ENCODE measurements at regions not wholly inside any gene's neighbourhood (a gene's known extent, or its start where the extent isn't known, plus 50 kb on each side); places are given as distances from the start of the nearest gene placed in this dataset.
"Not testable (repeated sequence)": the region's sequence is repeated elsewhere in the genome, so short reads cannot be mapped to it uniquely, and the experiment has no call there.

GRCh38 chr2:111514138-111514537 lies 369.9 kb downstream of the ANAPC1 start:
- not testable (repeated sequence) for DNase-seq

DNA sequence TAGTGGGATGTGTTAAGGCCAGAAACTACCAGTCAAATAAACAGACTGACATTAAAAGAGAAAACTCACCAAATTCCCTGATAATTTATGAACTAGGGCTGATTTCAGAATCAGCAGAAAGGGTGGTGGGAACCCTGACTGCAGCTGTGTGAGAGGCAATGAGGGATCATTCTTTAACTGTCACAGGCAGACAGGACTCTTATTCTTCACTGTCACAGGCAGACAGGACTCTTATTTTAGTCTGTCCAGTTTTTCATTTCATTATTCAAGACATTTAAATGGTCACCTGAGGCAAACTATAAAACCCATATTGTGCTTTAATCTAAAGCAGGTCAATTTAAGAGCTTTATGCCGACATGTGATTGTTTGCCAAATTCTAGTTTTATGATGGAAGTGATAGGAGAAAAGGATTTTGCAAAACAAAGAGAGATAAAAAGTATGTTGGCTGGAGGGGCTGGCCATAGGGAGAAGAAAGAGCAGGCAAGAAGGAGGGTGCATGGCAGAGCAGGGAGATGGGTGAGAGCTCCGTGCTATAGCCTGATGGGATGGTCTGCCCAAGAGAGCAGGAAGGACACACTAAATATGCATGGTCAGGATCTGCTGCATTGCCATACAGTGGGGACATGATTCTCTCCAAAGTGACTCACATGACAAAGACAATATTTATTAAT lies 366.8 kb downstream of the ANAPC1 start:
- DNase-seq, result not testable (repeated sequence)

DNA sequence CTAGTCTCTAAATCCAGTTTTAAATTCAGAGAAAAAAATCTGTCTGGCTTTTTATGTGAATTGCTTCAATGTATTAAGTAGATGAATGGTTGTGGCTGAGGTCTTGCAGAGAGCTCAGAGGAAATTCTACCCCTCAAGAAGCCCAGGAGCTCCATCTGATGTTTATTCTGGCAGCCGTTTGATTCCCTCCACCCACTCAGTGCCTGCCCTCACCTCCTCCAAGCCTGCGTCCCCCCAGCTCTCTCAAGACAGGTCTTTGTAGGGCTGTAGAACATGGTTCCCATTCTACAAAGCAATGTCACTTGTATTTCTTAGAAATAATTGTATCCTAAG lies 366.3 kb downstream of the ANAPC1 start:
- not testable (repeated sequence) for DNase-seq

GRCh38 chr2:111519071-111519470 lies 364.9 kb downstream of the ANAPC1 start:
- no peak for DNase-seq

DNA sequence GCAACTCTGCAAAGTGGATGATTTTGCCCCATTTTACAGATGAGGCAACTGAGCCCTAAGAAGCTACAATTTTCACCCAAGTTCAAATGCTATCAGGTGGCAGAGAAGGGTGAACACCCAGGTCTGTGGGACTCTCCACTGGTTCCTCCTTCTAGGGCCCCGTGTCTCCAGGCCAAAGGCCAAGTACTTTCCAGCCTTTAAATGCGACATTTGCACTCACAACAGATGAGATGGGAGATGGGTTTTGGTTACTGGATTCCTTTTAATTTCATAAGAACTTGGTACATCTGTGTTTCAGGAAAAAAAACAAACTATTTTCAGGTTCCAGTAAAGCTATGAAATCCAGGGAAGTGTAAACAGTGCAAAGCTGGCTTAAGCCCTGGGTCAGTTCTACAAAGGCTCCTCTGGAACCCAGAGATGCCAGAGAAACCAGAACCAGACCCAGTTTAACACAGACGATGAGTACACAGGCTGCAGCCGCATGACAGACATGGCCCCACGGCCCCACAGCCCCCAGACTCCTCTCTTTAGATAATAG lies 361.7 kb downstream of the ANAPC1 start:
- no peak for DNase-seq

GRCh38 chr2:111523009-111523408 lies 361.0 kb downstream of the ANAPC1 start:
- no peak for DNase-seq

DNA sequence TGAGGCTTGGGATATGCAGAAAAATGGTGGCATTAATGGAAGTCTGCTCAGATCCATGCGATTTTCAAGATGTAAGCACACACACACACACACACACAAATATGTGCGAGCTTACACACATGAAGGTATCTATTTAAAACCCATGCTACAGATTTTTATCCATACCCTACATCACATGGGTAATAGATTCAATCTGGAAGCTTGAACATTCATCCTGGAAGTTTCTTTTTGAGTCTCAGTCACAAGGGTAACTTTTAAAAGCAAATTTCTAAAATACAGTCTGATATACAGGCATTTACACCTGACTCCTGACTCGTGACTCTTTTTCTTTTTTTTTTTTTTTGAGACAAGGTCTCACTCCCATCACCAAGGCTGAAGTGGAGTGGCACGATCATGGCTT lies 359.0 kb downstream of the ANAPC1 start:
- not testable (repeated sequence) for DNase-seq

- DNase-seq, result not testable (repeated sequence)
These were observed 357.9 kb downstream of the ANAPC1 start for GRCh38 chr2:111526041-111526639.

- not testable (repeated sequence) for DNase-seq
These were observed 356.1 kb downstream of the ANAPC1 start for GRCh38 chr2:111527707-111528400.

DNA sequence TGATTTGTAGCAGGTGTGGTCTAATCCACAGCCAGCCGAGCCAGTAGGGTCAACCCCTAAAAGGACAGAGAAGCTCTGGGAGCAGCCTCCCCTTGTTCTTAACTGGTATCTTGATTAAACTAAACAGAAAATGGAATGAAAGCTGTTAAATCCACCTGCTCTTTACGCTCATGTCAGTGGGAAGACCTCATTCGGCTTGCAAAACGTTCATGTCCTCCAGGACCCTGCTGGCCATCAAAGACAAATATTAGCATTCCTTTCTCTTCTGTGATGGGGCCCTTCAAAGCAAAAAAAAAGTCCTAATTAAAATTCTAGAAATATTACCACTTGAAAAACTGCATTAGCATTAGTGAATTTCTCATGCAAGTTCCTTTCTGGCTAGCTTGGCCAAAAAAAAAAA lies 355.0 kb downstream of the ANAPC1 start:
- DNase-seq, result not testable (repeated sequence)

DNA sequence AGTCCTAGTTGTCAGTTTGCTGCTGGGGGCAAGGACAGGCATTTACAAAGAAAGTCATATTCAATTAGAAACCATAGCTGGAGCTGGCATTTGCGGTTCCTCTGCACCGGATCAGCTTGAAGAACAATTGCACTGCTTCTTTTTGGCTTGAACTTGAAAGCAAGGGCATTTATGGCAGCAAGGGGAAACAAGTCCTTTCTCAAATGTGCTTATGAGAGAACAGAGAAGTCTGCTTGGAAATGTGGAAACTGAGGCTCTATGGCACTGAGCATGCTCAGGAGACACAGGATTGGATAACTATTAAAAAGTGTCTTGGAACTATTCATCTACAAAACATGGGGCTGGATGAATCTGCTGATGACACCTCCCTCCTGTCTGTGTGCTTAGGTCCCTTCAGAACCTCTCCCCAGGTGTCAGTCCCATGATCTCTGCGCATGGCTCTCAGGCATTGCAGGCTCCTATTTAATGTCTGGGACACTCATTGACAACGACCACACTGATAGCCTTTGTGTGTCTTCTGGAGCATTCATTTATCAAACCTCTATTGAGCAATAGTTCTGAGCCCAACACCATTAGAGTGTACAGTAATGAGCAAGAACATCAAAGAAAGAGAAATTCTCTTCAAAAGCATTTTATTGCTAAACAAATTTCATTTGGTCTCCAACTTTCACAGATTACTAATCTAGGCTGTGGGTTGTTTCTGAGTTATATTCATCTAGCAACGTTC lies 353.6 kb downstream of the ANAPC1 start:
- not testable (repeated sequence) for DNase-seq

DNA sequence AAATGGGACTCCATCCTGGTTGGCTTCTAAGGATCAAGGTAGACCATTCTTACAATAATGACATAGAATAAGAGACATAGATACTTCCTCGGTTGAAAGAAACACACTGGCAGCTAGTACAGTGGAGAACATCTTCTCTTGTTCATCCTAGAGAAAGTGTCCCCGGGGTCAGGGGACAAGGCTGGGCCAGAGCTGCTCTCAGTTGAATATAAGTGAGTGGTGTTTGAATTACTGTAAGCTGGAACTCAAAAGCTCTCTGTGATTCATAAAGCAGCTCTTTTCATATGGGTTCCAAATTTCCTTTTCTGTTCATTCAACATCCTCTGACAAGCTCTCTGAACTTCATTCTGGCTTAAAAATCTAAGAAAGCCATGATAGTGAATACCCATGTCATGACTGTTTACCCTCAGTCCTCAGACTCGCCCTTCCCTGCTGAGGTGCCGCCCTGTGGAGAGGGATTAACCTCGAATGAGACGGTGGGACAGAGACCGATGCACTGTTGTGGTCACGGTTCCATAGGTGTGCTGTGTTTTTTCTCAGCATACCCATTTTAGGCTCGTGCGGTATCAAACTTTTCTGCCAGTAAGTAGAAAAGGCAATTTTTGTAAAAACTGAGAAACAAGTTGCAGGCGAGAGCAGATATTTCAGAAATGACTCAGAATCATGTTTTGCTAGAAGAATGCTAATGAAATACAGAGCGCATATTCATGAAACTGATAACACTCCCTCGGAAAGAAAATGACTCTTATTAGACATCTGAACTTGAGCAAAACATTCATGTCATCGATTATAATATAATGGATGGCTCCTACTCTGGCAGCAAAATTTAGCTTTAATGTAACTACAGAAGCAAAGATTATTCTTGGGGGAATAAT lies 351.1 kb downstream of the ANAPC1 start:
- not testable (repeated sequence) for DNase-seq

DNA sequence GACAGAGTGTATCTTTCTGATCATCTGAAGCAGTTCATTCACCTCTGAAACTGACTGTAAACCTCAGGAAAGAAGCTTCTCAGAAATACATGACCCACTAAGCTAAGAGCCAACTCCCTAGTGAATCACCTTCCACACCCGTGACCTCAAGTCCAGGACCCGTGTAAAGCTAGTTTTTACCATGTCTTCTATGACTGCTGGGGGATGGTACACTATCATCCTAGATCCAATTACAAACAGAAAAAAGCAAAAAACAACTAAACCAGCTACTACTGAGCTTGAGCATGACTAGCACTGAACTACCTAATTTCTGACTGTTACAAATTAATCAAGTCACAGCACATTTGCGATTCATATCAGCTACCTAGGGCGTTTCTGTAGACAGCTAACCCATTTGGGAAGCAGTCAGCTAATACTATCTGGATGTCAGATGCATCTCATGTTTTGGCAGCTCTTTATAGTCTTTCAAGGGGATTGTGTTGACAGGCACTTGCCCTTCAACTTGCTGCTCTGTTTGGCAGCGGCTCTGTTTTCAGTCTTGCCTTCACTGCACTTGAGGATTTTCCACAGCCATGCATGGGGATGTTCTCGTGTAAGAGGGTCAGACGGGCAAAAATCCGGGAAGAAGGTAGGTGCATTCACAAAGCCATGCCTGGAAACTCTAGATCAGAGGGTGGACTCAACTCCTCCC lies 350.3 kb downstream of the ANAPC1 start:
- not testable (repeated sequence) for DNase-seq

DNA sequence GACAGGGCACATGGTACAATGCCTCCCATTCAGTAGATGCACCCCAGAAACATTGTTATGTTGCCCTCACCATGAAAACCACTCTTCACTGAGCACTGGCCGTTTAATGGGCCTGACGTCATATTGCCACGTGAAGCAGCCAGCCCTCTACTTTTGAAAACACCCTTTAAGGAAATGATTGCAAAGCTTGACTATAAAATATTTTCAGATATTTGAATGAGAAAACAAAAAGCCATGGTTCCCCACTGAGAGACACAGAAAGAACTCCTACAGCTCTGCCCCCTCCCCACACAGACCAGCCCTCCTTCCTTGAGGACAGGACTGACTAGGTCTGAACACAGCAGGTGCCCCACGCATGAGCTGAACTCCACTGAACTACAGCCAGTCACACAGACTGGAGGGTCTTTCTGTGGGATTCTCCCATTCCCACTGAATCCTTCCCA lies 349.1 kb downstream of the ANAPC1 start:
- no peak for DNase-seq

DNA sequence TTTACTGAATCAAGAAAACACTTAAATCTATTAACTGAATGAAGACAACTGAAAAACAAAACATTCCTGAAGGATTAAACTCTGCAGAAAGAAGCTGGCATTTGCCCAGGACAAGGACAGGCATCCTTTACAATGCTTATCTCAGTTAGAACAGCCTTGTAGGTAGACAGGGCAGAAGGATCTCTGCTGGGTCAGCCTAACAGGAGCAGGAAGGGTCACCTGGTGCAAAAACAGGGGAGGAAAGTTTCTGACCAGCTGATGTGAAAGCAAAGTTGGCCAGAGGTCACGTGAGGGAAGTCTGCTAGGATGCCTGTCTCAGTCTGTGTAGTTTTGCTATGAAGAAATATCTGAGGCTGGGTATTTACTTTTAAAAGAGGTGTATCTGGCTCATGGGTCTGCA lies 348.6 kb downstream of the ANAPC1 start:
- DNase-seq, result no peak

GRCh38 chr2:111537078-111537655 lies 346.8 kb downstream of the ANAPC1 start:
- DNase-seq, result no peak

GRCh38 chr2:111539991-111540390 lies 344.0 kb downstream of the ANAPC1 start:
- not testable (repeated sequence) for DNase-seq

- DNase-seq, result not testable (repeated sequence)
These were observed 341.7 kb downstream of the ANAPC1 start for GRCh38 chr2:111542120-111542774.

DNA sequence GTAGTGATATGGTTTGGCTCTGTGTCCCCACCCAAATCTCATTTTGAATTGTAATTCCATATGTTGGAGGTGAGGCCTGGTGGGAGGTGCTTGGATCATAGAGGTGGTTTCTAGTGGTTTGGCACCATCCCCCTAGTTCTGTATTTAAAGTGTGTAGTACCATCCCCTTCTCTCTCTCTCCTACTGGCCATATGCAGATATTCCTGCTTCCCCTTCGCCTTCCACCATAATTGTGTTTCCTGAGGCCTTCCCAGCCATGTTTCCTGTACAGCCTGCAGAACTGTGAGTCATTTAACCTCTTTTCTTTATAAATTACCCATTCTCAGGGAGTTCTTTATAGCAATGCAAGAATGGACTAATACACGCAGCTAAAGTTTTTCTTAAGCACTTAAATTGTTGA lies 340.0 kb downstream of the ANAPC1 start:
- DNase-seq, result not testable (repeated sequence)

GRCh38 chr2:111545723-111546431 lies 338.1 kb downstream of the ANAPC1 start:
- not testable (repeated sequence) for DNase-seq
